Nephron progenitor cell (in vitro differentiated cells): ENCODE measurements at regions not wholly inside any gene's neighbourhood (a gene's known extent, or its start where the extent isn't known, plus 50 kb on each side); places are given as distances from the start of the nearest gene placed in this dataset.

ENCODE experiments used
- DNase-seq: peaks from one replicate; pipeline ENCODE4 v3.0.0; 2021
- H3K27ac Mint-ChIP-seq: 2 replicates; pipeline ENCODE4 v1.8.0; 2021; ENCODE audit warnings: mild to moderate bottlenecking, moderate library complexity, mixed read lengths
- H3K27me3 Mint-ChIP-seq: 2 replicates; pipeline ENCODE4 v1.8.0; 2021; ENCODE audit warnings: mild to moderate bottlenecking, low read depth, mixed read lengths; ENCODE audit not compliant: poor library complexity
- H3K36me3 Mint-ChIP-seq: 2 replicates; pipeline ENCODE4 v1.8.0; 2021; ENCODE audit warnings: low read depth, mixed read lengths
- H3K4me1 Mint-ChIP-seq: 2 replicates; pipeline ENCODE4 v1.8.0; 2021; ENCODE audit warnings: mixed read lengths
- H3K4me3 Mint-ChIP-seq: 2 replicates; pipeline ENCODE4 v1.8.0; 2021; ENCODE audit warnings: mild to moderate bottlenecking, moderate library complexity, mixed read lengths
- H3K9me3 Mint-ChIP-seq: 2 replicates; pipeline ENCODE4 v1.8.0; 2021; ENCODE audit warnings: mild to moderate bottlenecking, moderate library complexity, mixed read lengths
- CTCF ChIP-seq: fragments of 200-600 bp; sonication (generic); IDR thresholded peaks from 2 replicates; pipeline ENCODE4 v1.5.0; 2021; ENCODE audit warnings: antibody characterized with exemption

DNA sequence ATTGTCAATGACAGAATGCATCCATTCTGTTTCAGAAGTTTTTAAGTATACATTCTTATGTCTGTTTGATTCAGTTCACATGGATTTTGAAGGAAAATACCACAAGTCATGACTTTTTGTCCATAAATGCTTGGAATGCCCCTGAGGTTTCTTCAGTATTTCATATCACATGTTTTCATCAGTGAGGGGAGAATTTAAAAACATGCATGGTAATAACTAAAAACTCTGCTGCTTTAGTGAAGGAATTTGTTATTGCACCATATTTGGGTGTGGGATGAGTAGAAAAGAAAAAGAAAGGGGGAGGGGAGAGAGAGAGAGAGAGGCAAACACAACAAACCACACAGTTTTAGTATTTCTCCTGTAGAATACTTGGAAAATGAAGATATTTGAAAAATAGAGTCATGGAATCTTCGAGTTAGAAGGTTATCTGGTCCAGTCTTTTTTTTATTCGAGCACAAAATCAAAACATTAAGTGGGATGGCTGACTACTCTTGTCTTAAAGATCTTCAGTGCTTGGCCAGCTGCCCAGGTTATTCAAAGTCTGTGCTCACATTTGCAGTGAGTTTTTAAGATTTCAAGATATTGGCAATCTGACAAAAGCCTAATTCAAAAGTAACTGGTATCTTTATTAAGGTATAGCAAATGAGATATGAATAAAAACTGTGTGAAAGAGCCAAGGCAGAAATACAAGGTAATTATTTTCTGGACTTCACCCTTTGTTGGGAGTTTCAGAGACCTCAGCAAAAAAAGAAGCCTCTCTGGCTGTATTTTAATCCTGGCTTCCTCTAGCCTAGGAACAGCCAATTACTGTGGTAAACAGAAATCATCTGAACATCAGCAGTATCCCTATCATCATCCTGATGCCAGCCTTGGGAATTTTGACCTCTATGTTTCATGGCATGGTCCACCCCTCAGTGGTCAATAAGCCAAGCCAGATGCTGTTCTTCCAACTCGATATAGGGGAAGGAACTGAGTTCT lies 687.9 kb upstream of the CITED2 start:
- TF ChIP-seq CTCF = no peak
- DNase-seq = no peak
- H3K4me3 Mint-ChIP-seq = no peak overlapping the region
- H3K27ac Mint-ChIP-seq = no peak overlapping the region
- no peaks in the 10 kb centered on the region for H3K9me3 Mint-ChIP-seq
- H3K36me3 Mint-ChIP-seq = no peaks in the 10 kb centered on the region
- peaks cover 6% of the 10 kb centered on the region for H3K27me3 Mint-ChIP-seq
- peaks cover 6% of the 10 kb centered on the region for H3K4me1 Mint-ChIP-seq

DNA sequence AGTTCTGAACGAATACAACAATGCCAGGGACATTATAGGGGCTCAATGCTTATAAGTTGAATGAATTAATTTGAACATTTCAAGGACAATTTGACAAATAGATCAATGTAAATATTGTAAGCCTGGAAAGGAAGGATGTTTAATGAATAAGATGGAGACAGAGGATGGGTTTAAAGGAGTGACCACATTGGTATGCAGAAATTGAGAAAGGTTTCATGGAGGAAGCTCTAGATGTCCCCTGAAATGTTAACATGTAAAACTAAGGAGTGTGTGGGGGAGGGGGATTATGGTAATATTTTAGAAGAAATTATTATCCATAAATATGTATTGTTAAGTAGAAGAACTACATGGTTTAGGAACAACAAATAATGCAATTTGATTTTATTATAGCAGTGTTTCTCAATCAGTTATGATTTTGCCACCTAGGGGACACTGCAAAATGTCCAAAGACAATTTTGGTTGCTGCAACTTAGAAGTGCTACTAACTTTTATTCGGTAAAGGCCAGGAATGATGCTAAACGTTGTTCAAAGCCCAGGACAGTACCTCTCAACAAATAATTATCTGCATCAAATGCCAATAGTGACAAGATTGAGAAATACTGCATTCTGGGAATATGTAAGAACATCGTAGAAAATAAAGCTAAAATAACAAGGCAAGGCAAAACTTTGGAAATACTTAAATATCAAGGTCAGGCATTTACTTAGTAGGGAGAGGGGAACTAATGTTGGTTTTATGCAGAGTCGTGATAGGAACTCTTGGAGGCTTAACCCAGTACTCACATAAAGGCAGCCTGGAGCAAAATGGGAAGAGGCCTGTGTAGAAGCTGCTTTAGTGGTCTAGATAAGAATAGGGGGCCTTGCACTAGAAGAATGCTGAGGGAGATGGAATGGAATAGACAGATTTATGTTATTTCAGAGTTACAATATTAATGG lies 686.9 kb upstream of the CITED2 start:
- H3K9me3 Mint-ChIP-seq = no peaks in the 10 kb centered on the region
- H3K27me3 Mint-ChIP-seq = peaks cover 6% of the 10 kb centered on the region
- H3K4me1 Mint-ChIP-seq = peaks cover 6% of the 10 kb centered on the region
- peak overlapping the region; percentile 2 for H3K27ac Mint-ChIP-seq
- TF ChIP-seq CTCF = no peak
- no peak overlapping the region for H3K4me3 Mint-ChIP-seq
- H3K36me3 Mint-ChIP-seq = no peaks in the 10 kb centered on the region
- DNase-seq = no peak

GRCh38 chr6:140059947-140060346 lies 685.5 kb upstream of the CITED2 start:
- H3K27ac Mint-ChIP-seq = no peak overlapping the region
- H3K27me3 Mint-ChIP-seq = peaks cover 8% of the 10 kb centered on the region
- H3K36me3 Mint-ChIP-seq = no peaks in the 10 kb centered on the region
- DNase-seq = no peak
- no peak overlapping the region for H3K4me3 Mint-ChIP-seq
- TF ChIP-seq CTCF = no peak
- no peaks in the 10 kb centered on the region for H3K9me3 Mint-ChIP-seq
- peaks cover 6% of the 10 kb centered on the region for H3K4me1 Mint-ChIP-seq

DNA sequence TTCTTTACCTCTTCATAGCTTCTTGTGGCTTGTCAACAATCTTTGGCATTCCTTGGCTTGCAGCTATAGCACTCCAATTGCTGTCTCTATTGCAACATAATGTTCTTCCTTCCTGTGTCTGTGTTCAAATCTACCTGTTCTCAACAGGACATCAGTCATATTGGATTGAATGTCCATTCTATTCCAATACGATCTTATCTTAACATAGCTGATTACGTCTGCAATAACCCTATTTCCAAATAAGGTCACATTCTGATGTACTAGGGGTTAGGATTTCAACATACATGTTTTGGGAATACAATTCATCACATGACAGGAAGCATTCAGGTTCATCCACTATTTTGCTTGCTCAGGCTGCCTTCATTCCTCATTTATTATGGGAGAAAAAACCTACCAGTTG lies 684.4 kb upstream of the CITED2 start:
- Mint-ChIP-seq H3K27ac (no peak overlapping the region), H3K4me1 (peaks cover 6% of the 10 kb centered on the region), H3K27me3 (peaks cover 8% of the 10 kb centered on the region), H3K9me3 (no peaks in the 10 kb centered on the region), H3K4me3 (no peak overlapping the region), H3K36me3 (no peaks in the 10 kb centered on the region)
- no peak for TF ChIP-seq CTCF
- DNase-seq = no peak

GRCh38 chr6:140052736-140053729 lies 678.6 kb upstream of the CITED2 start:
- peak; percentile 22 for TF ChIP-seq CTCF
- DNase-seq = no peak

More at GRCh38 chr6:140052736-140053729, 678.6 kb upstream of the CITED2 start:
- Mint-ChIP-seq H3K36me3 (no peaks in the 10 kb centered on the region), H3K9me3 (no peaks in the 10 kb centered on the region), H3K4me1 (peaks cover 27% of the 10 kb centered on the region), H3K4me3 (no peak overlapping the region), H3K27me3 (peaks cover 5% of the 10 kb centered on the region), H3K27ac (no peak overlapping the region)
